ENCODE measurements at regions not wholly inside any gene's neighbourhood (a gene's known extent, or its start where the extent isn't known, plus 50 kb on each side); places are given as distances from the start of the nearest gene placed in this dataset.

- TF ChIP-seq, protein P1, sequence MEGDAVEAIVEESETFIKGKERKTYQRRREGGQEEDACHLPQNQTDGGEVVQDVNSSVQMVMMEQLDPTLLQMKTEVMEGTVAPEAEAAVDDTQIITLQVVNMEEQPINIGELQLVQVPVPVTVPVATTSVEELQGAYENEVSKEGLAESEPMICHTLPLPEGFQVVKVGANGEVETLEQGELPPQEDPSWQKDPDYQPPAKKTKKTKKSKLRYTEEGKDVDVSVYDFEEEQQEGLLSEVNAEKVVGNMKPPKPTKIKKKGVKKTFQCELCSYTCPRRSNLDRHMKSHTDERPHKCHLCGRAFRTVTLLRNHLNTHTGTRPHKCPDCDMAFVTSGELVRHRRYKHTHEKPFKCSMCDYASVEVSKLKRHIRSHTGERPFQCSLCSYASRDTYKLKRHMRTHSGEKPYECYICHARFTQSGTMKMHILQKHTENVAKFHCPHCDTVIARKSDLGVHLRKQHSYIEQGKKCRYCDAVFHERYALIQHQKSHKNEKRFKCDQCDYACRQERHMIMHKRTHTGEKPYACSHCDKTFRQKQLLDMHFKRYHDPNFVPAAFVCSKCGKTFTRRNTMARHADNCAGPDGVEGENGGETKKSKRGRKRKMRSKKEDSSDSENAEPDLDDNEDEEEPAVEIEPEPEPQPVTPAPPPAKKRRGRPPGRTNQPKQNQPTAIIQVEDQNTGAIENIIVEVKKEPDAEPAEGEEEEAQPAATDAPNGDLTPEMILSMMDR (IDR thresholded peaks at IDR 0.05; ENCODE audit: control insufficient read depth, insufficient read depth, low read depth, low read length, missing control alignments): no peak
- H3K4me3 ChIP-seq (ENCODE audit: control insufficient read depth, low read depth, low read length): no peak overlapping the region
- no peak for DNase-seq (ENCODE audit: low read depth)
These were observed 962.9 kb downstream of the BRD1 start for GRCh38 chr22:48864748-48865147.

- TF ChIP-seq, protein P1 (IDR thresholded peaks at IDR 0.05; ENCODE audit: control insufficient read depth, insufficient read depth, low read depth, low read length, missing control alignments): no peak
- H3K4me3 ChIP-seq (ENCODE audit: control insufficient read depth, low read depth, low read length): no peak overlapping the region
- DNase-seq (ENCODE audit: low read depth): no peak
These were observed 963.6 kb downstream of the BRD1 start for GRCh38 chr22:48863965-48864528.

GRCh38 chr22:48860557-48860956 lies 967.1 kb downstream of the BRD1 start:
- DNase-seq (ENCODE audit: low read depth): no peak
- H3K4me3 ChIP-seq (ENCODE audit: control insufficient read depth, low read depth, low read length): no peak overlapping the region
- TF ChIP-seq, protein P1 (IDR thresholded peaks at IDR 0.05; ENCODE audit: control insufficient read depth, insufficient read depth, low read depth, low read length, missing control alignments): no peak

DNA sequence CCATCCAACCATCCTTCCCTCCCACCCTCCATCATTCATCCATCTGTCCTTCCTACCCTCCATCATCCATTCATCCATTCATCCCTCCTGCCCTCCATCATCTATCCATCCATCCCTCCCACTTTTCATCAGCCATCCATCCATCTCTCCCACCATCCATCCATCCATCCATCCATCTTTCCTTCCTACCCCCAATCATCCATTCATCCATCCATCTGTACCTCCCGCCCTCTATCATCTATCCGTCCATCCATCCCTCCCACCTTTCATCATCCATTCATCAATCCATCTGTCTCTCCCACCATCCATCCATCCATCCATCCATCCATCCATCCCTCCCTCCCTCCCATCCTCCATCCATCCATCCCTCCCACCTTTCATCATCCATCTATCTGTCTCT lies 968.8 kb downstream of the BRD1 start:
- TF ChIP-seq, protein P1 (IDR thresholded peaks at IDR 0.05; ENCODE audit: control insufficient read depth, insufficient read depth, low read depth, low read length, missing control alignments): no peak
- no peak overlapping the region for H3K4me3 ChIP-seq (ENCODE audit: control insufficient read depth, low read depth, low read length)

DNA sequence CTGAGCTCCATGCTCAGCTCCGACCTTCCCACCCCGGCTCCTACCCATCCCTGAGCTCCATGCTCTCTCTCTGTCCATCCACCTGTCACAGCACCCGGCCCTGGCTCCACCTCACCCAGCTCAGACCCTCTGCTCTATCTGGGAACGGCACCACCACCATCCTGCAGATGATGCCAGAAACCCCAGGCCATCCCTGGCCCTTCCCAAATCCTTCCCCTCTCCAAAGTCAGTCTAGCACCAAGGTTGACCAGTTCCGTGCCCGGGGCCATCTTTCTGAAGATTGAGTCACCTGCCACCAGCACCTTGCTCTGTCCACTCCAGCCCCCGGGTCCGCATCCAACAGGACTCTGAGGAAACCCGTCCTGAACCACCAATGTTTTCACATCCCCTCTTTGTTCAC lies 969.6 kb downstream of the BRD1 start:
- TF ChIP-seq, protein P1 (IDR thresholded peaks at IDR 0.05; ENCODE audit: control insufficient read depth, insufficient read depth, low read depth, low read length, missing control alignments): no peak
- no peak overlapping the region for H3K4me3 ChIP-seq (ENCODE audit: control insufficient read depth, low read depth, low read length)
- DNase-seq (ENCODE audit: low read depth): no peak

More for the DNA sequence above, 968.8 kb downstream of the BRD1 start:
- DNase-seq (ENCODE audit: low read depth): no peak

DNA sequence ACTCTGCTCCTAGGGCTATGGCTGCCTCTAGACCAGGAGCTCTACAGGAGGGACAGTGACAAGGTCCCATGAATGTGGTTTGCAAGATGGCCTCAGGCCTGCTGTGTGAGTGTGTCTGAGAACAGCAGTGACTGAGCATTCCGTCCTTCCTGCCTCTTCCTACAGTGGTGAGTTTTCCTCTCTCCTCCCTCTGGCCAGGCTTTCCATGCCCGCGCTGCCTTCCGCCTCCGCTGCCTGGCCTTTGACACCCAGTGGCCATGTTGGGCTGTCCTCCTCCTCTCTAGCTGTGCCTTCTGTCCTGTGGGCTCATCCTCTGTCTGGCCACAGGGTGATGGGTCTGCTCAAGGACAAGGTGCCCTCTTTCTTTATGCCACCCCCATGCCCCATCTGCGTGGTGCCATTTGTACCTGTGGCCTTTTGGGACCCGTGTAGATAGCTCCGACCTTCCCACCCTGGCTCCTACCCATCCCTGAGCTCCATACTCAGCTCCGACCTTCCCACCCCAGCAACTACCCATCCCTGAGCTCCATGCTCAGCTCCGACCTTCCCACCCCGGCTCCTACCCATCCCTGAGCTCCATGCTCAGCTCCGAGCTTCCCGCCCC lies 970.4 kb downstream of the BRD1 start:
- TF ChIP-seq, protein P1 (IDR thresholded peaks at IDR 0.05; ENCODE audit: control insufficient read depth, insufficient read depth, low read depth, low read length, missing control alignments): no peak
- DNase-seq (ENCODE audit: low read depth): no peak
- no peak overlapping the region for H3K4me3 ChIP-seq (ENCODE audit: control insufficient read depth, low read depth, low read length)

All from AG09309 (cell line).